Activated CD4-positive, alpha-beta T cell treated with anti-CD3 and anti-CD28 coated beads, Interleukin-2, Interleukin-6, amounts not matched to agents 100 ng/mL and 50 ng/mL, durations not matched to agents 16 hours and 8 hours (primary cell): ENCODE measurements at regions not wholly inside any gene's neighbourhood (a gene's known extent, or its start where the extent isn't known, plus 50 kb on each side); places are given as distances from the start of the nearest gene placed in this dataset.

Experiments
- DNase-seq: peaks from one replicate; pipeline ENCODE4 v3.0.0-alpha.2; 2020

- DNase-seq, result no peak
These were observed 134.6 kb downstream of the INSIG2 start for GRCh38 chr2:118222672-118223421.

GRCh38 chr2:118222273-118222594, 134.0 kb downstream of the INSIG2 start:
- DNase-seq, result no peak

GRCh38 chr2:118221536-118222272, 133.4 kb downstream of the INSIG2 start:
- DNase-seq, result peak; percentile 72

GRCh38 chr2:118219611-118220010, 131.3 kb downstream of the INSIG2 start:
- no peak for DNase-seq

GRCh38 chr2:118216224-118216623, 128.0 kb downstream of the INSIG2 start:
- no peak for DNase-seq

DNA sequence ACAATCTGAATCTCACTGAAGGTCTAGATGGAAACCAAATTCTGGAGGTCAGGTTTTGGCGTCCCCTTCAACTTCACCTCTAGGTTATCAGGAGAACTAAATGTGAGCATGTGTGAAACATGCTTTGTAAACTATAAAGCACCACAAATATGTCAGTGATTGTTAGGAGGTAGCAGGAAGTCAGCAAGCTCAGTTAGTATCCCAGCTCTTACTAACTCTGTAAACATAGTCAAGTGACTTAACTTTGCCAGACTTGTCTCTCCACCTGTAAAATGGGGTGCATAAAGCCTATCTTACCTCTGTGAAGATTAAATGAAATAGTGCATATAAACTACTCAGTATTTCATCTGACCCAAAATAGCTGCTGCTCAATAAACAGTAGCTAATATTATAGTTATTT, 121.5 kb downstream of the INSIG2 start:
- DNase-seq, result no peak

DNA sequence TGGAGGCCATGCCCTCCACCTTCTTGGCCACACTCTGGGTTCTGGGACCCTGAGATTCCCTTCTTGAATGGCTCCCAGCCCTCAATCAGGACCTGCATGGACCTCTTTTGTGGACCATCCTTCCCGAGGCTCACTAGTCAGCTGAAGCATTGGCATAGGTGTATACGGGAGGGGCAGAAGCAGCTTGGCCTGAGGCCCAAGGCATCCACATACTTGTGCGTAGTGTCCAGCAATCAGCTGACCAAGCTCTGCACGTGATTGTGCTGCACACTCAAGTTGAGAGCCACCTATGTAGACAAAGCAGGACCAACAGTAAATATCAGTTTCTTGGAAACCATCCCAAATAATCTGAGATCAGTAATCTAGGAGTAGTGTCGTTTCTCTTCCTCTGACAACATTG, 119.6 kb downstream of the INSIG2 start:
- DNase-seq, result no peak

- DNase-seq, result peak; percentile 64
These were observed 114.5 kb downstream of the INSIG2 start for GRCh38 chr2:118202707-118203303.

DNA sequence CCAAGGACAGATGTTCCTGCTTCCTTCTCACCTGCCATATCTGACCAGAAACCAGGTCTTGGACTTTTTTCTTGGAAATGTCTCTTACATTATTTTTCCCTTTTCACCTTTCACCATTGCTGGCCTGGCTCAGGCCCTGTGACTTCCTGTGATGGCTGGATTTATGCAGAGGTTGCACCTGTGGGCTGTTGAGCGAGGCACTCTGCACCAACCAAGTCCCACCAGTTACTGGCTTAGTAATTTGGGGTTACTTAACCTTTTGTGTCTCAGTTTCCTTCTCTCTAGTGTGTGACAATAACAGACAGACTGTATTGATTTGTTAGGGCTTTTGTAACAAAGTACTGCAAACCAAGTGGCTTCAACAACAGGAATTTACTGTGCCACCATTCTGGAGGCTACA, 110.0 kb downstream of the INSIG2 start:
- DNase-seq, result no peak

- no peak for DNase-seq
These were observed 108.9 kb downstream of the INSIG2 start for GRCh38 chr2:118197011-118197675.

- no peak for DNase-seq
These were observed 102.2 kb downstream of the INSIG2 start for GRCh38 chr2:118190474-118190873.

DNA sequence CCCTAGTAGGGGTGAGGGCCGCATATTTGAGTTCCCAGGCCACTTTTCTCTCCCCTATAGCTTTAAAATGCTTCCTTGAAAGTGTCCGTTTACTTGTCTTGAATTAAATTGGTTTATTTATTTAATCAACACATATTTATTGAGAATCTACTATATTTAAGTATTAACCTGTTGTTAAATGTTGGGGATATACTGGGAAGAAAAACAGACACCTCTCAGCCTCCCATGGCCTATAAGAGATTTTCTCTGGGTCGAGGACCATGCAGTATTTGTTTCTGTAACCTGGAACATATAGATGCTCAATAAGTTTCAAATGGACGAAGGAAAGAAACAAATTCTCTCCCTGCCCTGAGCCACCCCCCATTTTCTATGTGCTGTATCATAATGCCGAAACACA, 98.6 kb downstream of the INSIG2 start:
- no peak for DNase-seq

DNA sequence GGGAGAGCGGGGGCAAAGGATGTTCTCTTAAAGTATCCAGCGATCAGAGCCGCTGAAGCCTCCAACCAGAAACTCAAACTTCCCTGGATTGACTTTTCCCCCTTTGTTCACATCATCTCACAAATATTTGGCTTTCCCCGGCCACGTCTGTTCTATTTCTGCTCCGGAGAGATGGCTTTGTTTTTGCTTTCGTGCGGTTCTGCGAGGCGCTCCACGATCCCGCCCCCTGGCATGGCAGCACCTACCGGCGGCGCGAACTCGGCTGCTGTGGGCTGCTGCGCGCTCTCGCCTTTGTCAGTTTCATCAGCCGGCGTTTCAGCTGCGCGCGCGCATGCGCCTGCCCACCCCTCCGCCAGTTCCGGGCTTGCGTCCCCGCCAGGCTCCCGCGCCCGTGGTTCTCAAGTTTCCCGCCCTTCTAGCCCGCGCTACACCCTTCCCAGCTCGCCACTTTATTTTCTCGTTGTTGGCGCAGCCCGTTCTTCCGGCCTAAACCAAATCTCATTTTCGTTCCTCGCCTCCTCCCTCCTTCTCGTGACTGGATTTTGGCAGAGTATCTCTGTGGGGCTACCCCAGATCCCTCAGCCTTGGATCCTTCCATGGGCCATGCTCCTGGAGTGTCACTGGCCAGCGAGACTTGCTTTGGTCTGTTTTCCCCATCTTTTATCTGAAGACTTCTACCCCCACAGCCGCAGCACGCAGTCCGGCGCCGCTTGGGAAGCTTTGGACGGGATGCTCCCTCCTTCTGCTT, 98.0 kb downstream of the INSIG2 start:
- DNase-seq, result peak; percentile 91

DNA sequence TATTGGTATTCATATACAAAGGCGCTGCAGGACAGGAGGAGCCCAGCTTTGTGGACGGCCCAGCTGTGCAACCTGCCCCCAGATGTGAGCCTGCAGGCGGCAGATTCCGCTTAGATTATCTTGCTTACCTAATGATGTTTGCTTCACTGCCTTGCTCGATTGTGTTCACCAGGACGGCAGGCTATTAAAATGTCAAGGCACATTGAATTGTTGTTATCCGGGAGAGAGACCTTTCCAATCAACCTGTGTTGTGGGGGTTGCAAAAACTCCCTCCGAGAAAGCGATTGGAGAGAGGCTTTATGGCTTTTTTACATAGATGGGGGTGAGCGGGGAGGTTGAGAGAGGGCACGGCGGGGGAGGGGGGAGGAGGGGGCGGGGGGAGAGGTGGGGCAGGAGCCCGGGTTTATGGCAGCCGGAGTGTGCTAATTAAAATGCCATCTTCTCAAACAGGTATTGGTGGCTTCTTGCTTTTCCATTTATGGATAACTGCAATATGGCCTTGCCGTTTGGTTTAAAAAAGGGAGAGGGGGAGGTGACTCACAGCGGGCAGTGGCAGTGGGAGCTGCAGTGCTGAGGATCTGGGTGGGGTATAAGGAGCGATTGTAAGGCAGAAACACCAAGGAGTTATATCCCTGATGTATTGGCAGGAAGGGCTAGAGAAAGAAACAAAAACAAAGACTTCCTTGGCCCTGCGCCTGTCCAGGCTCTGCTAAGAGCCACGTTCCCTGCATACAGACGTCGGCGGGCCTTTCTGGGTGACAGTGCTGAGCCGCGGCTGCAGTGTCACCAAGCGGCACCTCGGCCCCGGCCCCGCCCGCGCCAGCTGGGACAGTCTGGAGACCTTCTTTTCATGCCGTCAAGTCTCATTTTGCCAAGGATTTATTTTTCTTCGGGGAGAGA, 97.2 kb downstream of the INSIG2 start:
- peak; percentile 63 for DNase-seq

DNA sequence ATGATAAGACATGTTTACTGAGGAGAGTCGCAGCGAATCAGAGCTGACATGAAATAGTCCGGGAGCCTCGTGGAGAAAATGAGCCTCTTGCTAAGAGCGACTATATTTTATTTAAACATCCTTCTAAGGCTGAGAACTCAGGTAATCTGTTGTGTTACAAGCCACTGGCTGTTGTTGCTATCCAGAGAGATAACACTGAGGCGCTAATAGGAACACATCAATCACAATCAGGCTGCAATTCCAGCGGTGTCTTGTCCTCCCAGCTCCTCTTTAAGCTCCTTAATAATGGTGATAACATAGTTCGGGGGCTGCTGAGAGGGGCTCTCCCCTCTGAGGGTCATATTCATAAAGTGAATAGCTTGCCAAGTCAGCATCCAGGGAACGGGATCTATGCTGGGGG, 95.1 kb downstream of the INSIG2 start:
- no peak for DNase-seq

DNA sequence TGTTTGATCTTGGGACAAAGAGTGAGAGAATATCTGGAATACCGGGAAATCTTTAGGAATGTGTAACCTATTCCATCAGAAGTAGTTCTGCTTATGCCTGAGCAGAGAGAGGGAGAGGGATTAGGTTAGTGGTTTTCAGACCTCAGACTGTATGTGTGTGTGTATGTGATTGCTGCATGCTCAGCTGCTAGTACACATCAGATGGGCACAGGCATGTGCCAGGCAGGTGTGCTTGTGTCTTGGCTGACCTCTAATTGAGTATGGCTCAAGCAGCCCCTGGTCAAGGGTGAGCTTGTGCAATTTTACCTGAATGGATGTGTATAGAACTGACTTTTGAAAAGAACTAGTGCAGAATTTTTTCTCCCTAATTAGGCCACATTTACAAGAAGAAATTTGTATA, 91.2 kb downstream of the INSIG2 start:
- no peak for DNase-seq

- no peak for DNase-seq
These were observed 89.6 kb downstream of the INSIG2 start for GRCh38 chr2:118177884-118178283.

GRCh38 chr2:118177318-118177717, 89.0 kb downstream of the INSIG2 start:
- DNase-seq, result peak; percentile 23

GRCh38 chr2:118176601-118177000, 88.3 kb downstream of the INSIG2 start:
- DNase-seq, result peak; percentile 25

- no peak for DNase-seq
These were observed 83.3 kb downstream of the INSIG2 start for GRCh38 chr2:118171546-118171945.

GRCh38 chr2:118169359-118170005, 81.2 kb downstream of the INSIG2 start:
- DNase-seq, result peak; percentile 41
